GM06990 (cell line): ENCODE measurements at regions not wholly inside any gene's neighbourhood (a gene's known extent, or its start where the extent isn't known, plus 50 kb on each side); places are given as distances from the start of the nearest gene placed in this dataset.

Source experiments
- DNase-seq: peaks from one replicate; pipeline ENCODE4 v3.0.0-alpha.2; 2011; ENCODE audit not compliant: insufficient read length; ENCODE audit errors: extremely low read depth
- H3K27me3 ChIP-seq: replicated peaks from 2 replicates; pipeline ENCODE4 v1.6.0; 2011; ENCODE audit warnings: low read length; ENCODE audit not compliant: control insufficient read depth, insufficient read depth
- H3K36me3 ChIP-seq: 2 replicates; pipeline ENCODE4 v1.5.1; 2011; ENCODE audit warnings: low read length; ENCODE audit not compliant: control insufficient read depth, insufficient read depth
- H3K4me3 ChIP-seq: replicated peaks from 2 replicates; pipeline ENCODE4 v1.5.1; 2011; ENCODE audit warnings: low read depth, mild to moderate bottlenecking, control low read depth, low read length
- CTCF ChIP-seq: IDR thresholded peaks from 2 replicates; pipeline ENCODE4 v1.5.1; 2011; ENCODE audit warnings: low read length, control low read depth, mild to moderate bottlenecking, inconsistent platforms; ENCODE audit not compliant: insufficient read depth, poor library complexity, severe bottlenecking

DNA sequence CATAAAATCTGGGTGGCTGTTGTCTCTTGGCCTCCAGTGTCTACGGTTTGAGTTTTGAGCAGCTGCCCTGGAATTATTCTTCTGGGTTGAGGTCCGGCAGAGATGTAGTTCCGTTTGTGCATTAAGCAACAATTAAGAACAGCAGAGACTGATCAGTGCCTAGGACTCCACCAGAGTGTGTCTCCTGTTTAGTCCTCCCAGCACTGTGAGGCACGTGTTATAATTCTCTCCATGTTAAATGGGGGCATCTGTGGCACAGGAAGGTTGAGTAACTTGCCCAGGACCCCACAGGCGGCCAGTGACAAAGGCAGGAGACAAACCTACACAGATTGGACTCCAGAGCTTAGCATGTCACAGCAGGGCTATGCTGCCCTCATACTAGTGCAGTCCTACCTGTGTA lies 225.1 kb downstream of the CBLN1 start:
- H3K4me3 ChIP-seq: no peak overlapping the region
- TF ChIP-seq CTCF: no peak
- no peaks in the 10 kb centered on the region; the same call in none of the 2 replicates for H3K27me3 ChIP-seq
- no peak for DNase-seq
- no peaks in the 10 kb centered on the region for H3K36me3 ChIP-seq

DNA sequence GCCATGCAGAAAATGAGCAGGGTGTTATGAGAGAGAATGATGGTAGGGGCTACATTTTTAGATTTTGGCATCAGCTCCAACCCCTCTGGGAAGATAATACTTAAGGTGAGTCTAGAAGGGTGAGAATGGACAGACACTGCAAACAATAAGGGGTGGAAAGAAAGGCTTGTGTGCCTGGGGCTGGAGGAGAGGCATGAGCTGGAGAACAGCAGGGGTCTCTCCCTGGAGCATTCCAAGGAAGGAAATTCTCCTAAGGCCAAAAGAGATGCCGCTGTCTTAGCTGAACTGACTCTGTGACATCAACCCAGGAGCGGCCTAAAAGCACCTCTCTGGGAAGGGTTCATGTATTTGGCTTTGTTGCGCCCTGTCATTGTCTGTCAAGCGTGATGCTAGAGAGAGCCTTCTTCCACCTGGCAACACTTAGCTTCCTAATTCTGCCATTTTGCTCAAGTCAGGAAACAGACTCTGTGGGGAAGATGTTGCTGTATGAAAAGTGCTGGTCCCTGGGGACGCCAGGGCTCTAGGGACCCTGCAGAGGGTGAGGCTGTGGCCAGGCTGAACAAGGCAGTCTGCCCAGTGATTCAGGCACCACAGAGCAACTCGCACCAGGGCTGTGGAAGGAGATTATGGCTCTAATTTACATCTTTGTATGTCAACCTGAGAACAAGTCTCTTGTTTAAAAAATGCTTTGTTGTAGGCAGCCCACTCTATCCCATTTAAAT lies 225.7 kb downstream of the CBLN1 start:
- no peak for DNase-seq
- H3K27me3 ChIP-seq: no peaks in the 10 kb centered on the region; the same call in none of the 2 replicates
- no peaks in the 10 kb centered on the region for H3K36me3 ChIP-seq
- no peak overlapping the region for H3K4me3 ChIP-seq
- TF ChIP-seq CTCF: no peak

GRCh38 chr16:49055291-49055690 lies 226.3 kb downstream of the CBLN1 start:
- Histone ChIP-seq H3K27me3 (no peaks in the 10 kb centered on the region; the same call in none of the 2 replicates), H3K4me3 (no peak overlapping the region), H3K36me3 (no peaks in the 10 kb centered on the region)
- no peak for TF ChIP-seq CTCF
- no peak for DNase-seq

DNA sequence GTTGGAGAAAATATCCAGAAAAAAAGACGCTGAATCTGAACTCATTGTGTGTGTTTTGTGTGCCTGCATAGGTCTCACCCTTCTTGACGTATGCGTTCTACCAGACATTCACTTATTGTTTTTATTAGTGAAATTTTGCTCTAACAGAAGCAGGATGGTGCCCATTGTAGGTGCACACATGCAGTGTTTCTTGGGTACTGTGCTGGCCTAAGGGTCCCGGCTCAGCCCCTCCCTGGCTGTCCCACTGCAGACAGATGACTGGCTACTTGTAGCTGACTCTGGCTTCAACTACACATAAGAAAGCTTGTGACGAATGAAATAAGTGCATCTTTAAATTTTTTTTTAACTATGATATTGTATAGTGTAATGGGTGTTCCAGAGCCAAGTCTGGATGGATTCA lies 227.0 kb downstream of the CBLN1 start:
- DNase-seq: no peak
- H3K4me3 ChIP-seq: no peak overlapping the region
- TF ChIP-seq CTCF: no peak
- no peaks in the 10 kb centered on the region; the same call in none of the 2 replicates for H3K27me3 ChIP-seq
- H3K36me3 ChIP-seq: no peaks in the 10 kb centered on the region

DNA sequence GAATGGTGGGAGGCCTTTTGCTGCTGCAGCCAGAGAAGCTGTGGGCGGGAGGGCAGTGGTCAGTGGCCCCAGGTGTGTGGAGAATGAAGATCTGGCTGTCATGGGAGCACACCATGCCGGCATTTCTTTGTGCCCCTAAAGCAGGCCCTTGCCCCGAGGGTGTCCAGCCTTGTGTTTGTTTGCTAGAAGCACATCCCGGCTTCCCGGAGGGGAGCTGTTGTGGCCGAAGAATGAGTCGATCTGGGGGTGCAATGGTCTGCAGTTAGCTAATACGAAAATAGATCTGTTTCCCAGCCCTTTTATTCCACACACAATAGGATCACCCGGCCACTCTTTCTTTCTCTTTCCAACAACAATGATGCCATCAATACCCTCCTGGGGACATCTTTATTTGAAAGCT lies 228.8 kb downstream of the CBLN1 start:
- Histone ChIP-seq H3K36me3 (no peaks in the 10 kb centered on the region), H3K4me3 (no peak overlapping the region), H3K27me3 (no peaks in the 10 kb centered on the region; the same call in none of the 2 replicates)
- no peak for TF ChIP-seq CTCF
- no peak for DNase-seq
